OCI-M1 (cell line): ENCODE measurements at regions not wholly inside any gene's neighbourhood (a gene's known extent, or its start where the extent isn't known, plus 50 kb on each side); places are given as distances from the start of the nearest gene placed in this dataset.

Experiments
- DNase-seq: peaks from one replicate; lab custom pipeline; 2025; lab: John Stamatoyannopoulos, UW

DNA sequence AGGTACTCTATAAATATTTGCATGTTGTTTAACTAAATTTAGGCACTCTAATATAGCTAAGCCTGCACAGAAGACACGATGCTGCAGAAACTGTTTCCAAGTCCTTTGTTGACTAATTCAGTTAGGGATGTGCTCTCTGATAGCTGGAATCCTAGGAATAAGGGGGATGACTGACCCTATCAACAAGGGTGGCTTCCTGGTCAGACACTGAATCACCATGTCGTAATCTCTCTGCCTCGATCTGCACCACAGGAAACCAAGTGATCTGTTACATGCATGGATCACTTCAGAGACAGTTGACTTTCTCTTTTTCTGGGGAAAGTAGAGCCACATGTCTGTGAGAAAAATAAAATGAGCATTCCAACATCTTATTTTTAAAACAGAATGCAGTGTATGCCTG is 169.1 kb downstream of the GUCY2F start:
- DNase-seq = no peak

DNA sequence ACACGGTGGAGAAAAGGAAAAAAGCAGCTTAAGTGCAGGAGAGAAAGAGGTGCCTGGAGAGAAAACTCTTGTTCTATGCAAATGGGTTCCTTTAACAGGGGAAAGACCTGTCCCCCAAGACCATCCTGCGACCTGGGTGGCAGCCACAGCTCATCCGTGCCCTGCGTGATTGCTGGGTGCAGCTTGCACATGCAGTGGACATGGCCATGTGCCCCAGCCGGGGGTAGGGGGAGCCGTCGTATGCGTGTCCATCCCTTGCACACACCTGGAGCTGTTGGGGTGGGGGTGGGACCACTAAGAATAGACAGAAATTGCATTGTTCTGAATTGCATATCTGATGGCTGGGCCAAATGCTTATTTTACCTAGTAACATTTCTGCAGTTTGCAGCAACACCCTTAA is 171.9 kb downstream of the GUCY2F start:
- no peak for DNase-seq

DNA sequence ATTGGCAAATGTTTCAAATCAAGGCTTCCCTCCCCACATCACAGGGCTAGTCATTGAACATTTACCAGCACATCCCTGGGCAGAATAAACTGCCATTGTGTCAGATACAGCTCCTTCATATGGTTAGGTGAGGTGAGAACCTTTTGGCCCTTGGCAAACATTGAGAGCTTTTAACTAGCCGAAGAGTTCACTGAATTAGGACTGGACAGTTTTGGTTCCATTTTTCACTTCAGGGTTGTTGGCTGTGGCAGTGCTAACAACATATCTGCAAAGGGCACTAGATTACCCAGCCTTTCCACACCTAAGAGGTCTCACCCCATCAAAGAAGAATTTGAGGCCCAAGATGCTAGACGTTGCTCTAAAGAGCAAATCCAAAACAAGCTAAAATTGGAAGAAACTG is 180.7 kb downstream of the GUCY2F start:
- no peak for DNase-seq

DNA sequence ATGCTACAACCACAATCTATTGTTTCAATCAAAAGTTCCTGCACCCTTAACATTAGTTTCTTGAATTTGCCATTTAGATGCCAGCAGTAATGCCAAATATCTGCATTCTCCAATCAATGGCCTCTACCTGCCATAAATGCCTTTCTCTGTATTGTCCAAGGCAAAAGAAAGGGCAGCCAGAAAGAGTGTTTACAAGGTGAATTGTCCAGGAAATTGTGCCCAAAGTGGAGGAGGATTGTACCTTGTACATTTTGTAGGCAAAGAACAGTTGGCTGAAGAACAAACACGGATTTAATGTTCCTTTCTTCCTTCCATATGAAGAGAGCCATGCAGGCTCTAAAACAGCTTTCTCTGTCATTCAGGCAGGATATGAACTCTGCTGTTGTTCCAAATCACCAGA is 181.5 kb downstream of the GUCY2F start:
- DNase-seq = no peak

DNA sequence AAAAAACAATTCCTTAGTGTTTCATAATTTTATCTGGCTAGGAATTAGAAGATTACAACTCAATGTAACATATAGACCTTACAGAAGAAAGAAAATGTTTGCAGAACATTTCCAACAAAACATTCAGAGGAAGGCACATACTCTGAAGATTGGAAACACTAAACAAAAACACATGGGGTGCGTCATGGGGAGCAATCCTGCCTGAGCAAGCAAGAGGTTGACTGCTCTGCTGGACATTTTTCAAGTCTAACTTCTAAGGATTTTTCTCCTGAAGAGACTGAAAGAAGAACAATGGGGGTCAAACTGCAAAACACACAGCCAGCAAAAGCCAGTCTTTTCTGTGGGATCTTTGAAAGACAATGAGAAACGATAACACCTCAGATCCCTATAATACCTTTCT is 182.8 kb downstream of the GUCY2F start:
- no peak for DNase-seq

DNA sequence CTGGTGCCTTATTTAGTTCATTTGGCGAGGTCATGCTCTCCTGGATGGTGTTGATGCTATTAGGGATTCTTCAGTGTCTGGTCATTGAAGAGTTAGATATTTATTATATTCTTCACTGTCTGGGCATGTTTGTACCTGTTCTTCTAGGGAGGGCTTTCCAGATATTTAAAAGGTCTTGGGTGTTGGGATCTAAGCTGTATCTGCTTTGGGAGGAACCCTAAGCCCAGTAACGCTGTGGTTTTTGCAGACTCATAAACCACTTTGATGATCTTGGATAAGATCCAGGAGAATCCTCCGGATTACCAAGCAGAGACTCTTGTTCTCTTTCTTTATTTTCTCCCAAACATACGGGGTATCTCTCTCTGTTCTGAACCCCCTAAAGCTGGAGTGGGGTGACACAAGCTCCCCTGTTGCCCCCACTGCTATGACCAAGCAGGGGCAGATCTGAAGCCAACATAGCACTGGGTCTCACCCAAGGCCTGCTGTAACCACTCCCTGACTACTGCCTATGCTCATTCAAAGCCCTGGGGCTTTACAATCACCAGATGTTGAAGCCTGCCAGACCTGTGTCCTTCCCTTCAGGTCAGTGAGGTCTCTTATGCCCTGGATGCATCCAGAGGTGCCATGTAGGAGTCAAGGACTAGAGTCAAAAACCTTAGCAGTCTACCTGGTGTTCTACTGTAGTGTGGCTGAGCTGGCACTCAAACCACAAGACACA is 187.6 kb downstream of the GUCY2F start:
- DNase-seq = no peak

DNA sequence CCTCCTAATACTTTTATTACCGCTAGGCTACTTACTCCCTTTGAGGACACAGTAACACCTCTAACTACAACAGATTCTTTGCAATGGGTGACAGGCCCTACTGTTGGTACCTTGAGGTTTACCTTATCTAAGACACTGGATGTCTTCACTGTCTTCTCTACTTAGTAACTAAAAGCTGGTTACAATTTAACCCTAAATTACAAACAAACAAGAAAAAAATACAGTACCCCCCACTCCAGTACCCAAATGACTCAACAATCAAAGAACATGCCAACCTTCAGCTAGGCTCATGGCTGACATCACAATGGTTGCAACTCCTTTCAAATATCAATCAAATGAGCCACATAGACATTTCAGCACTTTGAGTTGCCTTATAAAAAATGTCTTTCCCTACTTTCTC is 198.0 kb downstream of the GUCY2F start:
- DNase-seq = no peak

DNA sequence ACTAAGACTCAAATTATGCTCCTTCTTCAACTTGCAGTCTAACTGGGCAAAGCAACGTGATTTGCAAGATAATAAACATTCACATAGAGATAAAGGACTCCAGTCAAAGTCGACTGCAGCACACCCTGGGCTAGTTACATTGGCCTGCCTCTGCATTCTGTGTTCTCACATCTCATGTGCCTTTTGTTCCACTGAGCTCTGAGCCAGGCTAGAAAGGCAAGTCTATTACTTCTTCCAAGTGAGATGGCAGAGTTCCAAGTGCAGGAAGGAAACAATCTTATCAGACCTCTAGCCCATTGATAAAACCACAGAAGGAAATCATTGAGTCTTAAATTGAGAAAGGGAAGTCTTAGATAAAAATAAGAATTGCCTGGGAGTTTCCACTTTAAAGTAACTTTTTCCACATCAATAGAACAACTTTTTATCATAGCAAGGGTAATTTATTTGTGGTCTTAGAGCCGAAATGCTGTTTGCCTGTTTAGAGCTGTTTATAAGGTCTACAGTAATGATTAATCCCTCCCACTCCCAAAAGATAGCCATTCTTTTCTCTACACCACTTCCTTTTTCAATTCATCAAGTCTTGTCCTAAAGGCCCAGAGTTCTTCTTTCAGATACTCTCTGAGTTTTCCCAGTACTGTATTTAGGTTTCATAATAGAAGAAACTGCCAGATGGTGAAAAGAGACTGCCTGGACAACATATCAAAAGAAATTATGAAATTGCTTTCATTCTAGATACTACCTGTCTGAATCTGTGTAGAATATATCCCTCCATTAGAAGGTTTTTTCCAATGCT is 200.2 kb downstream of the GUCY2F start:
- DNase-seq = peak; percentile 69

DNA sequence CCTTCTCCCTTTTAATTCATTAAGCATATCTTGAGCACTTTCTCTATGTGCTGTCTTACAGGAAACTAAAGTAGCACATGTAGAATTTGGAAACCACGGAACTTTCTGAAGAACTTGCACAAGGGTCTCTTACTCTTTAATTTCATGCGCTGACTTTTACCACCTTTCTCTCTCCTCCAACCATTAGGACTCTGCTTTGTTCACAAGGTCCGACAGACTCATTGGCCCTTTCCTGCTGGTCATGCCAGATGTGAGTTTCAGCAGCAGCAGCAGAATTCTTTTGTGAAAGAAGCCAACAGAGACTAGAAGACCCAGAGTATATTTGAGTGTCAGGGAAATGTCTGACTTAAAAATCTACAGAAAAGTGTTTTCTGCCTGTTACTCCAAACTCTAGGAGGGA is 207.1 kb downstream of the GUCY2F start:
- no peak for DNase-seq

DNA sequence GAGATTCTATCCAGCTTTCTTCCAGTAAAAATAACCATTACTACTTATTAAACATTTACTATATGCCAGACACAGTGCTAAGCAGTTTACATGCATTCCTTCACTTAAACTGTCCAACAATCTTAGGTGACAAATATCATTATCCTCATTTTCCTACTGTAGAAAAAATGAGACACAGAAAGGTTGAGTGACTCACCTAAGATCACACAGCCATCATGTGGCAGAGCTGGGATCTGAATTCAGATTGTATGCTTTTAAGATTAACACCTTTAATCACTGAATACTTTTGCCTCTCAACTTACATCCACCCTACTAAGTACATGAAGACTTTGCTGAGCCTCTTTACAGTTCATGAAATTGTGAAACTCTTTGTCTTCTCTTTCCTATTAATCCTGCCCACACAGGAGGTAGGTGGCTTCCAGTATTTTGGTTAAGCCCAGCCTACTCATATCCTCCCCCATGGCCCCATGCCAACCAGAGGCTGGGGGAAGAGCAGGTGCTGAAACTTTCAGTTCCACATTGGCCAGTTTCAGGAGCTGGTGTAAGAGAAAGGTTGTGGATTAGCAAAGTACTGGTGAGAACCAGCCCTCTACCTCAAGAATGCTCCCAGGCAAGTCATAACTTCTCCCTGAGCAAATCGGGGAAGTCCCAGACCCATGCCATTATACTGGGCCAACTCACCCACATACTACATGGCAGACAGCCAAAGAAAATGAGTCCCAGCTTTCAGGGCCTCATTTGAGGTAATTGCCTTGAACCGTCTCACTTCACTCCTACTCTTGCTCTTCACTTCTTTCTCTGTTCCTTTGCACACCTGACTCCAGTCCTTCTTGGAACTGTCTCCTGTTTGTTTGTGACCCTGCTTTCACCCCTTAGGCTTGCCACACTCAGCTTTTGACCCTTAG is 211.1 kb downstream of the GUCY2F start:
- peak; percentile 9 for DNase-seq

DNA sequence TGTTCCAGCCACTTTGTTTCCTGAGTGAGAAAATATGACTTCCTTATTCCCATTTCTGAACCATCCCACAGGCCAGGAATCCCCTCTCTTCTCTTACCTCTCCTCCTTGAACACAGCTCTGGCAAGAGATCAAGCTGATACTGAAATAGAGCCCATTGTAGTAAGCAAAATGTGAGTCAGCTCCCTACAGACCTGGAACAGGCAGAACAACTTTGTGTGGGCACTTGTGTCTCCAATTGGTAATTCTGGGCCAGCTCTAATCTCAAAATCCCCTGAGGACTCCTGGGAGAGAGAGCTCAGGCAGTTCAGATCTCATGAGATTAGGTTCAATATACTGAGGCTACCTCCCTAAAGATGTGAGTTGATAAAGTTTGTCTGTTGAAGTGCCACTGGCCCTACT is 213.5 kb downstream of the GUCY2F start:
- no peak for DNase-seq

DNA sequence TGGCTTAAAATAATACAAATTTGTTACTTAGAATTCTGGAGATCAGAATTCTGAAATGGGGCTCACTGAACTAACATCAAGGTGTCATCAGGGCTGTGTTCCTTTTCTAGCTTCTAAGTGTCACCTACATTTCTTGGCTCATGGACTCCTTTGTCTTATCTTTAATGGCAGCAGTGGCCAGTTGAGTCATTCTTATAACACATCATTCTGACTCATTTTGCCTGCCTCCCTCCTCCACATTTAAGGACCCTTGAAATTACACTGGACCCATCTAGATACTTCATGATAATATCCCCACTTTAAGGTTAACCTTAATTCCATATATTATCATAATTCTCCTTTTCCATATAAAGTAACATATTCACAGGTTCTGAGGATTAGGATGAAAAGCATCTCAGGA is 215.9 kb downstream of the GUCY2F start:
- DNase-seq = peak; percentile 1

DNA sequence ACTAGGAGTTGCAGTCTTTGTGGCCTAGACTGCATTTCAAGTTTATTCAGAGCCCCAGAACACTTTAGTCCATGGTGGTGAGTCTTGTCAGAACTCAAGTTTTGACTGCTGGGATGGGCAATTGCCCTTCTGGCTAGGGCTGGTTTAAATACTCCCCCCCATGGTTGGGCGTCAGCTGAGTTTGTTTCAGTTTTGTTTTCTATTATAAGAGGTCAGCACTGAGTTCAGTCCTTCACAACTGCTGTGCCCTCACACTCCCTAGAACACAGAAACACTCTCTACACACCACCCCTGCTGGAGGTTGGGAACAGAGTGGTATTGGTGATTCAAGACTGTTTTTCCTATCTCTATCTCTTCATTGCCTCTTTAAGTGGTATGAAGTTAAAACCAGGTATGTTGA is 217.0 kb downstream of the GUCY2F start:
- DNase-seq = peak; percentile 19

DNA sequence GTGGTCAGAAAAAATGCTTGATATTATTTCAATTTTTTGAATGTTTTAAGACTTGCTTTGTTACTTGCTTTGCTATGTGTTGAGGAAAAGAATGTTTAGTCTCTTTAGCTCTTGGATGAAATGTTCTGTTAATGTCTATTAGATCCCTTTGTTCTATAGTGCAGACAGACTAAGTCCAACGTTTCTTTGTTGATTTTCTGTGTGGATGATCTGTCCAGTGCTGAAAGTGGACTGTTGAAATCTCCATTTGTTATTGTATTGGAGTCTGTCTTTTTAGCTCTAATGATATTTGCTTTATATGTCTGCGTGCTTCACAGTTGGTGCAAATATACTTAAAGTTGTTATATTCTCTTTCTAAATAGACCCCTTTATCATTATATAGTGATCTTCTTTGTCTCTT is 220.6 kb downstream of the GUCY2F start:
- no peak for DNase-seq

DNA sequence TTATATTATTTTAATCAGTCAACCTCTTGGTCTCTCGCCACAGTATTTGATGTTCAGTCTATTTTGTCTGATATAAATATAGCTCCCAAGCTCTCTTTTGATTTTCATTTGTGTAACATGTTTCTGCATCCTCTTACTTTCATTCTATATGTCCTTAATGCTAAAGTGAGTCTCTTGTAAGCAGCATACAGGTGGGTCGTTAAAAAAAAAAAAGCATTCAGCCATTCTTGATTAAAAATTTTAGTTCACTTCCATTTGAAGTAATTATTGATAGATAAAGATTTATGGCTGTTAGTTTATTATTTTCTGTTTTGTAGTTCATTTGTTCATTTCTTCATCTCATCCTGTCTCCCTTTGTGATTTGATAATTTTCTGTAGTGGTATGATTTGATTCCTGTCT is 229.1 kb downstream of the GUCY2F start:
- no peak for DNase-seq

DNA sequence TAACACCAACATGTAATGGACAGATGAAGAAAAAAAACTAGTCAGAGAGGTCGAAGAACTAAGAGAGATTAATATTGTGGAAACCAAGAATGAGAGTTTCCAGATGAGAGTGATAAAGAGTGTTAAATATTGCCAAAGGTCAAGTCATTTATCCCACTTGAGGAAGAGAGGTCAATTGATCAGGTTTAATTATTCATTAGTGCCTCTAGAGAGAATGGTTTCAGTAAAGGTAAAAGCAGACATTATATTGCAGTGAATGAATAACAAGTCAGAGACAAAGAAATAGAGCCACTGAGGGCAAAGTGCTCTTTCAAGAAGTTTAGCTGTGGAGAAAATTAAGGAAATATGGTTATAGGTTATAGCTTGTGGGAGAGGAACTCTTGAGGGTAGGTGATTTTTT is 263.1 kb downstream of the GUCY2F start:
- no peak for DNase-seq

DNA sequence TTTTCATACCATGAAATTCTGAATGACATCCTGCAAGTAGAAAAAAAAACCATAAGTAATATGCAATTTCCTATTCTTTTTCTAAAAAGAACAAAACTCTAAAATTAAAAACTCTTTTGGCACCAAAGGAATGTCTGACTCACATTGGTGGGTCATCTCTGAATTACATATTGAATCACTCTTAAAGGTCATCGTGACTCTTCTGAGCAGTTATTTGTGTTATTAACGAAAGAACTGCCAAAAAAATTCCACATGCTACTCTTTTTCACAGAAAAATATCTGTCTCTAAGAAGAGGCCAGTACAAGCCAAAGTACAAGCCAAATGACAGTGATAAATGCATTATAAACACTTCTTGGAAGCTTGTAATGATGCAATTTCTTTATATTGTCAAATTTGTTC is 282.2 kb downstream of the GUCY2F start:
- DNase-seq = peak; percentile 1

DNA sequence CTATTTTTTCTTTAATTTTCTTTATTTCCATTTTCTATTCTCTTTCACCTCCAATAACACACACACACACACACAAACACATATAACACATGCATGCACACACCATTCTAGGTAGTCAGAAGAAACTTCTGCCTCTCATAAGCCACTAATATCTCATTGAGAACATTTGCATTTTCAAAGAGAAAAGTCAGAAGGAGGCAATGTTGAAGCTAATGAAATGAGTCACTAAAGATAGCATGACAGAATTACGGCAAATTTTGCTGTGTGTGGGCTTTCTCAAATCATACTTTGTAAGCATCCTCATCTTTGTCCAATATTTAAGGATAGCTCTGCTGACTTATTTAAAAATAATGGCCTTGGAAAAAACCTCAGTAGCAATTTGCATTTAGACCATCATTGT is 291.3 kb downstream of the GUCY2F start:
- no peak for DNase-seq

DNA sequence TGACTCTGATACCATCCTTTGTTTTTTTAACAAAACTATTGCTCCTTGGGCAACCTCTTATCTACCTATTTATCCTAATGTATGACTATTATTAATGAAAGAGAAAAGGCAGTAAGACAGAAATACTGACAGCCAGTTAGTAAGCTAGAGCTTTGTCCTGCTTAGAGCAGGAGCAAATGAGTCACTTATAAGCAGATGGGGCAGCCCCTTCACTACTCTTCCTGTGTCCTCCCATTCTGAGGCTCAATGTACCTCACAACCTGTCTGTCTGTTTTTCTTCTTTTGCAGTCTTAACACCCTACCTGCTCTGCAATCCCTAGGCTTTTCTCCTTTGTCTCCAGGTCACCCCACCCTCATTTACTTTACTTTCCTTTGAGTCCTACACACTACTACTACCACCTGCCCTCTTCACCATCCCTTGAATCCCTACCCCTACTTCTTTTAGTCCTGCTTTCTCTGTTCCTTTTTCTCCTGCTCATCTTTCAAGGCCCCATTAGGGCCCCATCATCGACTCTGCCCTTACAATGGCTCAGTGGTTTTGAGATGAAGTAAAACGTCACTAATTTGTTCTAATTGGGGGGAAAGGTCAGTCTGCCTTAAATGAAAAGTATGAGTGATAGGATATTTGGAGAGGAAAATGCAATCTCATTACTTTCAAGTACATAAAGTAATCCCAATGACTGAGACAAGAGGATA is 294.3 kb downstream of the GUCY2F start:
- no peak for DNase-seq

DNA sequence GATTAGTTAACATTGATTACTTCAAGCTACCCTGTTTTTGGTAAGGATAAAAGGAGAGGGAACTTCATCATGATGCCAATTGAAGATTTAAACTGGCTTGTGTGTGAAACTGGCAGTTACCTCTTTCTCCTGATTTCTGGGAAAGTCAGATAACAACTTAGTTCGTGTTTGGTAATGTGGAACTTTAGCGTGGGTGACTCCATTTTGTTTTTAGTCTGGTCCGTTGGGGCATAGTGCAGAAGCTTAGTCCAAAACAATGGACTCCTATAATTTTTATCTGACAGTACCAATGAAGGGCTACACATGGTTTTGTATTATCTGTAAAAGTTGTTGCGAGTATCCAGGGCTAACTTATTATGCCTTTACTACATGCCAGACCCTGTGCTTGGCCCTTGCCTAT is 294.9 kb downstream of the GUCY2F start:
- no peak for DNase-seq

DNA sequence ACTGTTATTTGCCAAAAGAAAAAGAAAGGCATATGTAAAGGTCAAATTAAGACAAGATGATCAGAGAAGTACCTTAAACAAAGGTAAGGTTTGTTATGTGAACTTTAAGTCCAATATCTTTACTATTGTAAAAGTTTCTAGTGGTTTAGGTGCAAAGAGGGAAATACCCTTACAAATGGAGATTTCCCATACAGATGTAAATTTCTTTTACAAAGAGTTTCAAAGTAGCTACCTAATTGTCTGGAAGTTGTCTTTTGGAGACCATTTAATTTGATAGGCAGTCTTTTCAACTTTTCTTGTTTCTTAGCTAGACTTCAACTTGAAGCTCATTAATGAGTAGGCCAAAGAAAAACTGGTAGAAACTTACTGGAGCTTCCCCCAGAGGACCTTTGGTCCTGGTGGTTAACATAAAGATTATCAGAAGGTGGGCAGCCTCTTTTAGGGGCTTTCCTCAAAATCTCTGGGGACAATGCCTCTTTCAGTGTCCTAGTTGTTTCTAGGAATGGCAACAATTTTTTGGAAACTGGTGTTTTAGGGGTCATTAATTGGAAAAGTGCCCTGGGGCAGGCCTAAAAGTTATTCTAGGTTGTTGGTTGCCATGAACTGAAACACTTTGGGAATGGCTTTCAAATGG is 297.3 kb downstream of the GUCY2F start:
- no peak for DNase-seq
